NCI-H1092 treated with DMSO at 0.1 percent for 48 hours (cell line): ENCODE measurements at regions not wholly inside any gene's neighbourhood (a gene's known extent, or its start where the extent isn't known, plus 50 kb on each side); places are given as distances from the start of the nearest gene placed in this dataset.

ENCODE experiments used
- DNase-seq: peaks from one replicate; lab custom pipeline; 2025; lab: John Stamatoyannopoulos, UW

DNA sequence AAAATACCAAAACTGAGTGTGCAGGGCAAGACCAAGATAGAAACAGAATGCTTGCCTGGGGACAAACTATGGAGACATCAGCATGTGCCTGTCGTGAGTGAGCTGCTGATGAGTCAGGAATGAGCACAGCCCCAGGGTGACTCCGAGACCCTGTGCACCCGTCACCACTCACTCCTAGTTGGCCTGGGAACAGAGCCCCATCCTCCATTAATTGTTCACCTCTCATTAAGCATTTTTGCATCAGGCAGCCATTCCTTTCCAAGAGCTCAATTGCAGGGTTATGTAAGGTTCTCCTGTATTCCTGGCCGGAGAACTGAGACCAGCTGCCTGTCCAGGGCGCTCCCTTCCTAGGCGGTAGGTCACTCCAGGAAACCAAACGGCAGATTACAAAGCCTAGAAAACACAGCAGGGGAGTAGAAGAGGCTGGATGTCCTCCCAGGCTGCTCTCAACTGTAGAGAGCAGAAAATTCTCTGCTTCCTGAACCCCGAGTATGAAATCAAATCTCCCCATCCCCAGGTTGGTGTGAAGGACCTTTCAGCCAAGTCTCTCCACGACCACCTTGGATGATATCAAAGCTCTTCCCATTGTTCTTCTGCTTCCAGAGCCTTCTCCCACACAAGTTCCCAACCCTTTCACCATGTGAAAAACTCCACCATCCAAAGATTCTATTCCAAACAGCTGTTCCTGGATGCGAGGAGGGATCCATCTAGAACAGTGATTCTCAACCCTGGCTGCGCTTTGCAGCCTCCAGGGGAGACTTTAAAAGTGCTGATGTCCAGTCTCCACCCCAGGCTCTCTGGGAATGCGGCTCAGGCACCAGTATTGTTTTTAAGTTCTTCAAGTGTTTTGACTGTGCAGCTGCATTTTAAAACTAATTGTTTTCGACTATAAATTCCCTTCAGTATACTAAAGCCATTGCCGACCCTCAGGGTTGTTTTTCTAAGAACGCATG is 532.6 kb upstream of the JARID2 start:
- DNase-seq, result no peak

DNA sequence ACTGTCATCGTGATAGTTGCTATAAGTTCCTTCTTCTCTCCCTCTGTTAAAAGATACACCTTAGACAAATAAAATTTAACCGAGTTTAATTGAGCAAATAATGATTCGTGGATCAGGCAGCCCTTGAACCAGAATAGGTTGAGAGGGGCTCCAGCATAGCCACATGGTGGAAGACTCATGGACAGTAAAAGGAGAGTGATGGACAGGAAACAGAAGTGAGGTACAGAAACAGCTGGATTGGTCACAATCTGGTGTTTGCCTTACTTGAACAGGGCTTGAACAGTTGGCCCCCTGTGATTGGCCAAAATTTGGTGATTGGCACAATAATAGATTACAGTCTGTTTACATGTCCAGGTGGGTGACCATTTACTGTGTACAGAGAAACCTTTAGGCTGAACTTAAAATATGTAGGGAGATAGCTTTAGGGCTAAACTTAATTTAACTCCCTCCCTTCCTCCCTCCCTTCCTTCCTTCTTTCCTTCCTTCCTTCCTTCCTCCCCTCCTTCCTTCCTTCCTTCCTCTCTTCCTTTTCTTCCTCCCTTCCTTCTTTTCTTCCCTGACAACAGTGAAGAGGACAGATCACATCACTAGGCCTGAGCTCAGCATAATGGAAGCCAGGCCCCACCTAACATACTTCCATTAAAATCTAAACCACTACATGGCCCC is 531.8 kb upstream of the JARID2 start:
- DNase-seq, result no peak

DNA sequence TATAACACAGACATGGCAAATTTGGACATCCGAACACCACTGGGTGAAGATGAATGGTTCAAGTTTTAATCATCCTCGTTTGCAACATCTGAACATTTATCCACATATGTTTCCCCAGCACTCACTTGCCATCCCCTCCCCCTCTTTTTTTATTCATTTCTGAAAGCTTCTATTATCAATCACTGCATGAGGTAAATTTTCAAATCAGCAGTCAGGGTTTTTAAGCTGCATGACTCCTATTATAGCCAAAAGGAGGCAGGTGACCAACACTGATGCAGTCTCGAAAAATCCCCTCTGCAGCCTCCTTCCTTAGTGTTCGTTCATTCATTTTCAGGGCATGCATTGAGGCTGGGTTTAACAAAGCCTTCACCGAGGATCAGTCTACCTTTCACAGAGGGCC is 530.8 kb upstream of the JARID2 start:
- DNase-seq, result no peak

DNA sequence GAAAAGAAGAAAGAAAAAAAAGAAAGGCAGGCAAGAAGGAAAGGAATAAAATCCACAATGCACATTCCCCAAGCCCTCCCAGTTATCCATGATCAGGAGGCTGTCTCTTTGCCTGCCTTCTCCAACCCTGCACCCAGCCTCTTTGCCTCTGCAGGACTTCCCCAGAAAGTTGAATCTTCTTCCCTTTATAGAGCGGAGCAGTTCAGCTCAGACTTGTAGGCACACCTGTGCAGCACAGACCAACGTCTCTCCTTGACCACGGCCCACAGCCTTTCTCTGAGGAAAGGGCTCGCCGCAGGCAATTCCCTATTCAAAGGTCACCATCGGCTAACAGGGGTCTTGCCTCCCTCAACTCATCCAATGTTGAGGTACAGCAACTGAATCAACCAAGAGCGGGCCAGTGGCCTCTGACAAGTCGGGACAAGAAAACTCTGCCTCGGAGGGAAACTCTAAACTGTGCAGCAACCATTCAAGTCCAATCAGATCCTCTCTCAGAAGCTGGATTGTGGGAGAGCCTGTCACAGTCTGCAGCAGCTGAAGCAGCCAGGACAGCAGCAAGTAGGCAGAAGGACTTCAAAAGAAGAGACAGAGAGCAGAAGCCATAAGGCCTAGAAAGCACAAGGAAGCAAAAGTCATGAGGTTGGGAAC is 529.2 kb upstream of the JARID2 start:
- no peak for DNase-seq

DNA sequence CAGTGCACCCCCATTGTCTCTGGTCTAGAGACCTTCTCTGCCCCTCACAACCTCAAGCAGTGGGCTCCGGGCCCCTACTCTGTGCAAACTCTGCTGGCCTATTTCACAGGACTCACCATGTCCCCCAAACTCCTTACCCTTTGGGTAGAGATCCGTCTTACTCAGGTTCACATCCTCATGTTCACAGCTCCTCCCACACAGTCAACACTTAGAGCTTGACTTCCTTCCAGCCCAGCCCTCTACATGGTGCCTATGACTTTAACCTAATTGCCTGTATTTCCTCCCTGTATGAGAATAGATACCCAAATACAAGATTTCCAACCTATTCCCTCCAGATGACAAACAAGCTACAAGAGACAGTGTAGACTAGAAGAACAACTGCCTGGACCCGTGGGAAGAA is 528.6 kb upstream of the JARID2 start:
- no peak for DNase-seq

DNA sequence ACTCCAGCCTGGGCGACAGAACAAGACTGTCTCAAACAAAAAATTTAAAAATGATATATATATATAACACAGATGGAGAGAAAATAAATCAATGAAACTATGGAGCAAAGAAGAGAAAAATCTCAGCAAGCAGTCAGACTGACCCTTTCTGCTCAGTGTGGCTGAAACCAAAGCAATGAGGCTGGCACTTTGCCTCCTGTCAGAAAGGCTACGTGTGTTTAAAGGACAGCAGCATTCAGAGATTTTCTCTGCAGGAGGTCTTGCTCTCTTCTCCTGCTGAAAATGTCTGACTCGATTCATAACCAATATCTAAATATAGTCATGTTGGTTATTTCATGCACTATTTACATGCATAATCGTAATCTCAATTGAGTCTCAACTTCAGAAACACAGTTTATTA is 527.0 kb upstream of the JARID2 start:
- DNase-seq, result no peak

DNA sequence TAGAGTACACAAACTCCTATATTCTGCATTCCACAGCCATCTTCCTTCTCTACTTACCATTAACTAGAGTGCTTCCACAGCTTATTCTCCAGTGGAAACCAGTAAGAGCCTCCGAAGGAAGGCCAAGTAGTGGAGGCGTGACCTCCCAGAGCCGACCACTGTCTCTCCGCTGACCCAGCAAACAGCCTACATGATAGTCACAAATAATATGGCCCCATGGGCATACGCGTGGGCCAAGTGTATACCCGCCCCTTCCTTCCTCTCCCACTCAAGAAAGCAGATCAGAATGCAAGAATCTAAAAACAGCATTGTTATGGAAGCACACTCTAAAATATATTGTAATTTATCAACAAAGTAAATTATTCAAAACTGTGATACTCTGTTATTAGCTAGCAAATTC is 526.6 kb upstream of the JARID2 start:
- no peak for DNase-seq

DNA sequence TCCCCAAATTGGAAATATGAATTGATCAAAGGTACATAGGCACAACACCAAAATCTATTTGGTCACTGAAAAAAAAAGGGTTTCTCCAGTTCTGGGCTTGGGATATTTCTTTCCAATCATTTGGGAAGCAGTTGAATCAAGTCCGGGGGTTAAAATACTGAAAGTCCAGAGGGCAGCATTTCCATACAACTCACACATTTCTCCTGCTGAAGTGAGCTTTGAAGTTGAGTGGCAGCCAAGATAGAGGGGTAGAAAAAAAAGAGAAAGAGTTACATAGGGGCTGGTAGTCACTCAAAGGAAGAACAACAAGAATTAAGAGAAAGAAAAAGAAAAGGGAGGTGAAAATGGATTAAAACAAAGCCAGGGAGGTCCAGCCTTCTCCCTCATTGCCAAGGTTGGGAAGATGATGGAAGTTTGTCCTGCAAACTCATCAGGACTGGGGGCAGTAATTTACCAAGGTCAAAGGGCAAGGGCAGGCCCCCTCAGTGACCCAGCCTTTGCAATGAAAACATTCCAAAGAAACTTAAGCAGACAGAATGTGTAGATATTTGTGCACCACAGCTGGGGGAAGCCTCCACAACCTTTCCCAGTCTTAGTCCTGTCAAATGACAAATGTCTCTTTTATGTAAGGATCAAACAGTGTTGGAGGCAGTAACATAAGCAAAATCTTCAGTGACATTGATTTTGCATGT is 525.3 kb upstream of the JARID2 start:
- no peak for DNase-seq

DNA sequence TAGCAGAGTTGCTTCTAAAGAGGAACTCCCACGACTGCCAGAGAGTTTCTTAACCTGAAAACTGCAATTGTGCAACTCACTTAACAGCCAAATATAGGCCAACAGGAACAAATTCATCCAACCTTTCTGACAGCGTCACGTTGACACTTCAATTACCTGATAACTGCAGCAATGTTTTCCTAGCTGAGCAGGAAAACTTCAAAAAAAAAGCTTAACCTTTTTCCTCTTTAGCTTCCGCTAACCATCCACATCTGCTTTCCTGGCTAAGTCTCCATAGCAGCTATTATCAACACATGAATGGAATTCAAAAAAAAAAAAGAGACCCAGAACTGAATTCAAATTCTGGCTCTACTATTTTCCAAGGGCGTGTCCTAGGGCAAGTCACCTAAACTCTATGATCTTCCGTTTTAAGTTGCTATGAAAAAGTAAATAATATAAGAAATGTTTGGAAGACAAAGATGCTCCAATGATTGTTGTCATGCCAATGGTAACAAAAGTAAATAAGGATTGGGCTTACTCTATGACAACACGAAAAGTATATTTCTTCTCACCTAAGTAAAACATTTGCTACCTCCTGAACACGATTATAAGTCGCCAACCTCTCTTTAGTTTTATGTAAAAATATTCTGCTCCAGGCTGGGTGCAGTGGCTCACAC is 524.6 kb upstream of the JARID2 start:
- no peak for DNase-seq

DNA sequence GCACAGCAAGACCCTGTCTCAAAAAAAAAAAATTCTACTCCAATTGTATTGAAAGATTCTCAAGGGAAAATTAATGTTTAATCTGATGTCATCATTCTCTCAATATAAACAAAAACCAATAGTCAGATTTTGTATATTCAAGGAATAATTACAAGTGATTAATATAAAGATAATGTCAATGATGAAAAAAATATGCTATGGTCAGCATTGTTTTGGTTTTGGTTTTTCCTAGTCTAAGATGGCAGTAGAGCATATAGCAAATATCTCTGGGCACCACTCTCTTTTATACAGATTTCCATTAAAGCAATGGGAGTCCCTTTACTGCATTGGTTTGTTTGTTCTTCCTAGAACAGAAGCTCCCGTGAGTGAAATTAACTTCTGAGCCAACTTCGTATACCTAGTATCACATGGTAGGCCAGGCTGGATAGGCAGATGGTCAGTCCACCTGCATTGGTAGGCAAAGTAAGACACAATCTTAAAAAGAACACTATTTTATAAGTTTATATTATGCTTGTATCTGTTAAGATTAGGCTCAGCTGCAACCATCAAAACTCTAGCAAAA is 523.8 kb upstream of the JARID2 start:
- no peak for DNase-seq

DNA sequence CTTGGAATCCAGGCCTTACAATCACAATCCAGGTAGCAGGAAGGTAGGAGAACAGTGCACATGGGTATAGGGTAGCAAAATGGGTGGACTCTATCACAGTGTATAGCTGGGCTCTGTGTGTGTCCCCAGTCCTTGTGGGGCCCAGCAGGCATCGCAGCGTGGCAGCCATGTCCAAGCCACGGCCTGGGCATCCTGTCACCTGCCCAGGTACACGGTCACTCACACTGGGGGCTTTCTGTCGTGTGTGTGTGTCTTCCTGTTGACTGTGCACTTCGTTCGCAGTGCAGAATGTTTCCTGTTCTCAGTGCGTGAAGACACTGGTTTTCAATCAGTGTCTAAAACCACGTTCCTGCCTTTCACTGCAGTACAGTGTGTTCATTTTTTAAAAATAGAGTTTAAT is 523.2 kb upstream of the JARID2 start:
- no peak for DNase-seq

DNA sequence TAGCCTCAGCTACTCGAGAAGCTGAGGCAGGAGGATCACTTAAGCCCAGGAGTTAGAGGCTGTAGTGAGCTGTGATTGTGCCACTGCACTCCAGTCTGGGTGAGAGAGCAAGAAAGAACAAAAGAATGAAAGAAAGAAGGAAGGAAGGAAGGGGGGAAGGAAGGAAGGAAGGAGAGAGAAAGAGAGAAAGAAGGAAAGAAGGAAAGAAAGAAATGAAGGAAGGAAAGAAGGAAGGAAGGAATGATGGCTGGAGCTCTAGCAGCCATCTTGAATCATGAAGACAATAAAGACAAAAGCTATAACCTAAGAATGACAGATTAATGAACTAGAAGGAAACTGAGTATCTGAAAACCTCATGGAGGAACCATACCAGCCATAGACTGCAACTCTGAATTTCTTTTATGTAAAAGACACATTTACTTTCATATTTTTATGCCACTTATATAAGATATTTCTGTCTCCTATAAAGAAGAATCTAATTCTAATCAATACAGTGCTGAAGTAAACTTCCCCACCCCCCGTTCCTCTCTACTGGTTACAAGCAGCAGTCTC is 522.3 kb upstream of the JARID2 start:
- DNase-seq, result no peak

DNA sequence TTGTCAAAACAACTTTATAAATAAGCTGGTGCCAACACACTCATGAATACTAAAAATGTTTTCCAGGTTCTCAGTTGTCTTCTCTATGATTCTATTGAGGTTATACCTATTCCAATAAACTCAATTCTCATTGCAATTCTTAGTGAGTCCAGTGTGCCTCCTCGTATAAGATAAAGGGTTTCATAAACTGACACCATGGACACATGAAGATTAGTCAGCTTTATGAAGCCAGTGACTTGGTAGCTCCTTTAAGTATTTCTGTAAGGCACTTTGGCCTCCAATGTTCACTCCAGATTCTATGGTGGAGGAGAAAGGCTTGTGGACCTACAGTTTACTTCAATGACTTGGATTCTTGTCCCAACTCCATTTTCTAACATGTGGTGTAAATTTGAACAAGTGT is 521.3 kb upstream of the JARID2 start:
- no peak for DNase-seq

DNA sequence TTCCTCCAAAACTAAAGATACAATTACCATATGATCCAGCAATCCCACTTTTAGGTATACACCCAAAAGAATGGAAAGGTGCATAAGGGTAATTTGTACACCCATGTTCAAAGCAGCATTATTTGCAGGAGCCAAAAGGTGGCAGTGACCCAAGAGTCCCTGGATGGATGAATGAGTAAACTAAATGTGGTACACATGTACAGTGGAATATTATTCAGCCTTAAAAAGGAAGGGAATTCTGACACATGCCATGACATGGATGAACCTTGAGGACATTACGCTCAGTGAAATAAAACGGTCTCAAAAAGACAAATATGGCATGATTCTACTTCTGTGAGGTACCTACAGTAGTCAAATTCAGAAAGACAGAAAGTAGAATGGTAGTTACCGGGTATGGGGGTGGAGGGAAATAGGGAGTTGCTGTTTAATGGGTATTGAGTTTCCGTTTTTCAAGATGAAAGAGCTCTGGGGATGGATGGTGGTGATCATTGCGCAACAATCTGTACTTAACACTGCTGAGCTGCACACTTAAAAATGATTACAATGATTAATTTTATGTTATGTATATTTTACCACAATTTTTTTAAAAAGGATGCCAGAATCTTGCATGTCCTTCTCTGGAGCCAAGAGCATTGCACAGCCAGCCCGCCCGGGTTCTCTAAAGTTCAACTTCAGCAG is 518.9 kb upstream of the JARID2 start:
- no peak for DNase-seq

DNA sequence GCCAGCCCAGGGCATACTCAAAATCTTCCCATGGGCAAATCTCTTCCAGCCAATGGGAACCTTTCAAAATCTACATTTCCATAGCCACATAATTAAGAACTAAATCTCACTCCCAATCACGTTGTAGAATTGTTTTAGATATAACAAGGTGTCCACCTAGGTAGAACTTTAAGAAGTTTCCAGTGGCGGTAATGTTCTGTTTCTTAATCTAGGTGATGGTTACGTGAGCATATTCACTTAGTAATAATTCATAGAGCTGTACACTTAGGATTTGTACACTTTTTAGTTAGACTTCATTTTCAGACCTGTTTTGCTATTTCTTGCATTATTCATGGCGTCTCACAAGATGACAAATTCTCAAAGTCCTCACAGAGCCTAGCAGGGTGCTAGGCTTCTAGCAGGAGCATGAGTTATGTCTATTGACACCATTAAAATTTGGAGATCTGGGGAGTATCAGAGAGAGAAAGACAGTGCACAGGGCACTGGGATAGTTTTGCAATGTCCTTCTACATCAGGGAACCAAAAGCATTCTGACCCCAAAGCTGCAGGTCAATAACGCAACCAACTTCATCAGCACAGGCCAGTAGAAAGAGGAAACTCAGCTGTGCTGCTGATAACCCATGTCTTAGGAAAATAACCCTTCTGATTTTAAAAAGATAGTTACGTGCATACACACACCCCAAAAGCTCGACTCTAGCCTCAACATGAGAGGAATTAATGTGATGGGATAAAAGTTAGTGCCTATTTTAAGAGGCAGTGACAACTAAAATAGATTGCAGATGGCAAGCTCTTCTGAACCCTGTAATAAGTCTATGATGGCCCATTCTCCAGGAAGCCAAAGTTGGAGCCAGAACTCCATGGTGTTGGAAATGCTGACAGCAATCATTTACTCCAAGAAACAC is 518.1 kb upstream of the JARID2 start:
- no peak for DNase-seq

DNA sequence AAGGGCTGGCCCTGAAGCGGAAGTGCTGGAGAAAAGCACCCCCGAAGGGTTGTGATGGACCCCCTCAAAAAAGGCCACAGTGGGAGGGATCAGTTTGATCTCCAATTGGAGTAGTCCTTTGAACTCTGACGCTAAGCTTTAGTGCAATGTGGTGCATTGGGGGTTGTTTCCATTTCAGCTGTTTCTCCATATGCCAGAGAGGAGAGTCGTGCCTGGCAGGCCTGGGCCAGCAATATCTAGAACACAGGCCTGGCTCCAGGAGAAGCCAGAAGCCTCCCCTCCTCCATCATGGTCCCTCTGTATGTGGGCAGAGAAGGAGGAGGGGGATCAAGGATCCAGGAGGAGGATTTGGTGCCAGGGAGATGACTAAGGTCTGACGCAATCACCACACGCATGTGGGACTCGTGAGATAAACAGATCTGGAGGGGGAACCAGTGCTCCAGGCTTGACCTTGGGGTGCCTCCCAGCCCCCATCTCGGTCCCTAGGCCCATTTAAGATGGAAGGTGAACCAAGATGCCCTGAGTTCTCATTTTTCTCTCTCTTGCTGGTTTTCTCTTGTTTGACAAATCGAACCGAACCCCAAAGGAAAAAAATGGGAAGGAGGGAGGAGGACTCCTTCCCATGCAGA is 517.4 kb upstream of the JARID2 start:
- no peak for DNase-seq

DNA sequence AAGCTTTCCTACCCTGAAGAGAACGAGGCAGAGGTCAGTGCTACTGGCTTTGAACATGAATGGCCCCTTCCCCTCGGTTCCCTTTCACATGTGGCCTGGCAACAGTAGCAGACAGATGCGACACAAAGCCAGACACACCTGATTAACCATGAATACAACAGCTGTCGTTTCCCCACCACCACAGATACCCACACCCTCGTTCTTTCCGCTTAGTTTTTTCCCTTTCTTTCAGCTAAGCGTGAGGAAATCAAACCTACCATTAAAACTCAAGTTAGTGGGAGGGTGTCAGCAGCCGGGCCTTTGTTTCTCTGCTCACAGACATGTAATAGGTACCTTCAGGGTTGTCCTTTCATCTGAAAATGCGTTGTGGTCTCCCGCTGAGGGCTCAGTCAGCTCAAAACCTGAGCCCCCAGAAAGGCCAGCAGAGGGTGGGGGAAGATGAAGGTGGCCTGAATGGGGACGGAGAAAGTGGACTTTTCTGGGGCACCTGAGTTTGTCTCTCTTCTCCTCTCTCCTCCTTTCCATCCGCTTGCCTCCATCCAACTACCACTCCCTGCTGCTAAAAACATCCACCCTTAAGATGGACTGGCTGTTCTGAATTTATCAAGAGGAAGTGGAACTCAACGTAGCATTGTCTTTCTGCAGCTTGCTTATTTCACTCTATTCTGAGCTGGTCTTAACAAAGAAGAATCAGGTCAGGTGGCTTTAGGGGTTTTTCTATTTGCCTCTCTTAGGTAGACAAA is 516.6 kb upstream of the JARID2 start:
- DNase-seq, result no peak

DNA sequence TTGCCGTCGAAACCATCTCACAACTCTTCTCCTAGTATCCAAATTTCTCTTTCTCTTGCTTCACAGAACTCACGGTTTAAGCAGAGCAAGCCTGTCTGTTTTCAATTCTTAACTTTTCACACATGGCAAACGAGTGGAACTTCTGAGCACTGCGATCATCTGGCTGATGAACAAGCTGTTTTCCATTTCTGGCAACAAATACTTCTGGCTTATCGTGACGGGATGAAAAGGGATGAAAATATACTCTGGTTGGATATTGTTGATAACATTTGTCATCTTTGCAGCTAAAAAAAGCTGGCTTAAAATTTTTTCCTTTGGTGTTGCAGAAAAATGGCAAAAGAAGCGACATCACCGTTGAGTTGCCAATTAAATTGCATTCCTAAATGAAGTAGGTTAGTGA is 515.2 kb upstream of the JARID2 start:
- DNase-seq, result no peak
